Activated CD4-positive, alpha-beta T cell treated with anti-CD3 and anti-CD28 coated beads, Interleukin-2, amount 50 U/mL, for 4 hours (primary cell): ENCODE measurements at regions not wholly inside any gene's neighbourhood (a gene's known extent, or its start where the extent isn't known, plus 50 kb on each side); places are given as distances from the start of the nearest gene placed in this dataset.

Experiments used
- DNase-seq, 2 experiments: peaks; one replicate each; pipeline ENCODE4 v3.0.0-alpha.2; 2020

- DNase-seq, result no peak
Observed at GRCh38 chr2:23069156-23069555, 315.8 kb upstream of the KLHL29 start.

- no peak for DNase-seq
Observed at GRCh38 chr2:23069923-23070322, 315.1 kb upstream of the KLHL29 start.

GRCh38 chr2:23073056-23073455 is 311.9 kb upstream of the KLHL29 start:
- no peak for DNase-seq

GRCh38 chr2:23073671-23074070 is 311.3 kb upstream of the KLHL29 start:
- no peak for DNase-seq

- DNase-seq, result no peak
Observed at GRCh38 chr2:23077596-23077995, 307.4 kb upstream of the KLHL29 start.

GRCh38 chr2:23078784-23079434 is 306.1 kb upstream of the KLHL29 start:
- no peak for DNase-seq

- DNase-seq, result no peak
Observed at GRCh38 chr2:23083966-23084365, 301.0 kb upstream of the KLHL29 start.

GRCh38 chr2:23091019-23091418 is 294.0 kb upstream of the KLHL29 start:
- DNase-seq, result no peak

- no peak for DNase-seq
Observed at GRCh38 chr2:23091900-23092299, 293.1 kb upstream of the KLHL29 start.

GRCh38 chr2:23092831-23093230 is 292.1 kb upstream of the KLHL29 start:
- no peak for DNase-seq

GRCh38 chr2:23093513-23093912 is 291.5 kb upstream of the KLHL29 start:
- no peak for DNase-seq

- no peak for DNase-seq
Observed at GRCh38 chr2:23096906-23097602, 287.9 kb upstream of the KLHL29 start.

- DNase-seq, result no peak
Observed at GRCh38 chr2:23100406-23100805, 284.6 kb upstream of the KLHL29 start.

GRCh38 chr2:23106242-23106785 is 278.7 kb upstream of the KLHL29 start:
- no peak for DNase-seq

- no peak for DNase-seq
Observed at GRCh38 chr2:23107327-23107941, 277.5 kb upstream of the KLHL29 start.

- no peak for DNase-seq
Observed at GRCh38 chr2:23111263-23111662, 273.7 kb upstream of the KLHL29 start.

GRCh38 chr2:23112517-23112916 is 272.5 kb upstream of the KLHL29 start:
- no peak for DNase-seq

- DNase-seq, result no peak
Observed at GRCh38 chr2:23114299-23114698, 270.7 kb upstream of the KLHL29 start.

GRCh38 chr2:23118313-23118712 is 266.7 kb upstream of the KLHL29 start:
- no peak for DNase-seq

GRCh38 chr2:23118894-23119293 is 266.1 kb upstream of the KLHL29 start:
- DNase-seq, result no peak

- no peak for DNase-seq
Observed at GRCh38 chr2:23120161-23120560, 264.8 kb upstream of the KLHL29 start.

- DNase-seq, result no peak
Observed at GRCh38 chr2:23121968-23122648, 262.9 kb upstream of the KLHL29 start.

- no peak for DNase-seq
Observed at GRCh38 chr2:23122681-23123215, 262.2 kb upstream of the KLHL29 start.
